Spleen (tissue), 7 donors: ENCODE measurements at regions not wholly inside any gene's neighbourhood (a gene's known extent, or its start where the extent isn't known, plus 50 kb on each side); places are given as distances from the start of the nearest gene placed in this dataset.

Experiments used
- POLR2AphosphoS5 ChIP-seq, 3 donors: sonication (generic); formaldehyde crosslinking; IDR thresholded peaks; one replicate each; pipeline ENCODE4 v1.5.1; 2017; ENCODE audit warnings: antibody characterized with exemption in 3 of 3
- TF ChIP-seq, protein P1 (sequence below), 11 experiments: fragments of 200-600 bp in 7 of 11; fragments of 450-650 bp in 4 of 11; sonication (generic) in 4 of 11; IDR thresholded peaks in 8 of 11; conservative IDR thresholded peaks in 3 of 11; 1 replicate in 7 of 11; 2 replicates in 4 of 11; pipeline versions ENCODE4 v1.4.0 to v1.8.0; 2016 to 2021; ENCODE audit warnings: antibody characterized with exemption in 11 of 11, inconsistent platforms in 4 of 11, mild to moderate bottlenecking in 1 of 11
- donor health status: DM: no; HTN: no; CAD: no; lungs with moderate emphysema.
- donor health status: DM: no; HTN: no; CAD: no.
- donor health status: DM: no; HTN: no; CAD: no.

DNA sequence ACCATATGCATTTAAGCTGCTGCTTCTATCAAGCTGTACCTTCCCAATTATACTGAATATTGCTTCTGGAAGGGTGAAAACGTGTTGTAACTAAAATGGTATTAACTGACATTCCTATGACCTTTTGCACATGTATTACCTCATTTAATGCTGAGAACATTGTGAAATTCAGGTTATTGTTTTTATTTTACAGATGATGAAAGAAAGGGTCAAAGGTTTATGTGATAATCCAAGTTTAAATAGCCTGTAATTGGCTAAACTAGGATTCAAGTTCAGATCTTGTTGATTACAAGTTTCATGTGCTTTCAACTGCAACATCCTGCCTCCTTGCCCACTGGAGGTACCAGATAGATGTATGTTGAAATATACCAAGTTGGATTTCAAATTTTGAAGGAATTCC, 433.3 kb upstream of the PRICKLE1 start:
- TF ChIP-seq POLR2AphosphoS5 (IDR thresholded peaks at IDR 0.05): no peak
- TF ChIP-seq, protein P1, sequence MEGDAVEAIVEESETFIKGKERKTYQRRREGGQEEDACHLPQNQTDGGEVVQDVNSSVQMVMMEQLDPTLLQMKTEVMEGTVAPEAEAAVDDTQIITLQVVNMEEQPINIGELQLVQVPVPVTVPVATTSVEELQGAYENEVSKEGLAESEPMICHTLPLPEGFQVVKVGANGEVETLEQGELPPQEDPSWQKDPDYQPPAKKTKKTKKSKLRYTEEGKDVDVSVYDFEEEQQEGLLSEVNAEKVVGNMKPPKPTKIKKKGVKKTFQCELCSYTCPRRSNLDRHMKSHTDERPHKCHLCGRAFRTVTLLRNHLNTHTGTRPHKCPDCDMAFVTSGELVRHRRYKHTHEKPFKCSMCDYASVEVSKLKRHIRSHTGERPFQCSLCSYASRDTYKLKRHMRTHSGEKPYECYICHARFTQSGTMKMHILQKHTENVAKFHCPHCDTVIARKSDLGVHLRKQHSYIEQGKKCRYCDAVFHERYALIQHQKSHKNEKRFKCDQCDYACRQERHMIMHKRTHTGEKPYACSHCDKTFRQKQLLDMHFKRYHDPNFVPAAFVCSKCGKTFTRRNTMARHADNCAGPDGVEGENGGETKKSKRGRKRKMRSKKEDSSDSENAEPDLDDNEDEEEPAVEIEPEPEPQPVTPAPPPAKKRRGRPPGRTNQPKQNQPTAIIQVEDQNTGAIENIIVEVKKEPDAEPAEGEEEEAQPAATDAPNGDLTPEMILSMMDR (IDR thresholded peaks at IDR 0.05 in 8 of 11, conservative IDR thresholded peaks at IDR 0.05 in 3 of 11): no peak
